CD14-positive monocyte (primary cell): ENCODE measurements at regions not wholly inside any gene's neighbourhood (a gene's known extent, or its start where the extent isn't known, plus 50 kb on each side); places are given as distances from the start of the nearest gene placed in this dataset.

Experiments used
- DNase-seq, 3 donors: peaks; one replicate each; pipeline ENCODE4 v3.0.0-alpha.2; 2011 to 2022
- H2AFZ ChIP-seq: 2 replicates; pipeline ENCODE4 v1.6.0; 2012; ENCODE audit warnings: mild to moderate bottlenecking, low read depth, low read length, inconsistent platforms; ENCODE audit not compliant: insufficient read depth, poor library complexity, severe bottlenecking
- H3K27ac ChIP-seq, 2 donors: 1 replicate in 1 of 2; 2 replicates in 1 of 2; pipeline ENCODE4 v1.5.1; 2012 to 2013; ENCODE audit warnings: low read length in 2 of 2, control low read depth in 1 of 2, inconsistent platforms in 1 of 2, low read depth in 1 of 2, mild to moderate bottlenecking in 1 of 2
- H3K27me3 ChIP-seq, 2 donors: one replicate each; pipeline versions ENCODE4 v1.6.0 to v1.6.1; 2011 to 2013; ENCODE audit warnings: low read length in 2 of 2; ENCODE audit not compliant: control insufficient read depth in 2 of 2, insufficient read depth in 2 of 2
- H3K36me3 ChIP-seq, 2 donors: replicated peaks in 1 of 2; 1 replicate in 1 of 2; 2 replicates in 1 of 2; pipeline versions ENCODE4 v1.5.1 to v1.6.1; 2012 to 2013; ENCODE audit warnings: low read length in 2 of 2, control low read depth in 1 of 2, inconsistent platforms in 1 of 2, mild to moderate bottlenecking in 1 of 2; ENCODE audit not compliant: insufficient read depth in 2 of 2, control insufficient read depth in 1 of 2
- H3K4me1 ChIP-seq, 2 donors: 1 replicate in 1 of 2; 2 replicates in 1 of 2; pipeline versions ENCODE4 v1.5.1 to v1.6.1; 2012 to 2013; ENCODE audit warnings: low read length in 2 of 2, control low read depth in 1 of 2, inconsistent platforms in 1 of 2, mild to moderate bottlenecking in 1 of 2, moderate library complexity in 1 of 2; ENCODE audit not compliant: insufficient read depth in 2 of 2, control insufficient read depth in 1 of 2
- H3K4me2 ChIP-seq: replicated peaks from 2 replicates; pipeline ENCODE3; 2012; ENCODE audit warnings: low read length, moderate library complexity, mild to moderate bottlenecking; ENCODE audit not compliant: poor library complexity, severe bottlenecking; ENCODE audit errors: extremely low read depth
- H3K4me3 ChIP-seq, 3 experiments: fragments of 200-600 bp in 1 of 3; sonication (generic) in 1 of 3; replicated peaks in 1 of 3; 1 replicate in 2 of 3; 2 replicates in 1 of 3; pipeline ENCODE4 v1.5.1; 2011 to 2013; ENCODE audit warnings: low read length in 3 of 3, mild to moderate bottlenecking in 3 of 3, control low read depth in 2 of 3, low read depth in 2 of 3, inconsistent platforms in 1 of 3, moderate library complexity in 1 of 3
- H3K79me2 ChIP-seq: 2 replicates; pipeline ENCODE4 v1.6.0; 2012; ENCODE audit warnings: mild to moderate bottlenecking, control low read depth, inconsistent platforms, low read length, moderate library complexity; ENCODE audit not compliant: insufficient read depth
- H3K9ac ChIP-seq: 2 replicates; pipeline ENCODE4 v1.6.0; 2017; ENCODE audit warnings: low read length, mild to moderate bottlenecking; ENCODE audit not compliant: insufficient read depth, poor library complexity, severe bottlenecking
- H3K9me3 ChIP-seq, 2 donors: replicated peaks in 1 of 2; 1 replicate in 1 of 2; 2 replicates in 1 of 2; pipeline versions ENCODE4 v1.5.1 to v1.6.1; 2012 to 2013; ENCODE audit warnings: low read length in 2 of 2, control low read depth in 1 of 2; ENCODE audit not compliant: control insufficient read depth in 1 of 2, insufficient read depth in 1 of 2
- H4K20me1 ChIP-seq: 2 replicates; pipeline ENCODE4 v1.6.0; 2012; ENCODE audit warnings: mild to moderate bottlenecking, low read length, control low read depth, moderate library complexity; ENCODE audit not compliant: insufficient read depth
- H3K27ac Mint-ChIP-seq, 7 donors: one replicate each; pipeline ENCODE4 v1.8.0; 2020; ENCODE audit warnings: mild to moderate bottlenecking in 7 of 7, mixed read lengths in 7 of 7, moderate library complexity in 6 of 7, inconsistent platforms in 2 of 7
- H3K27me3 Mint-ChIP-seq, 3 donors: one replicate each; pipeline ENCODE4 v1.8.0; 2021 to 2022; ENCODE audit warnings: low read depth in 3 of 3, mild to moderate bottlenecking in 3 of 3, mixed read lengths in 3 of 3, moderate library complexity in 3 of 3, inconsistent platforms in 1 of 3
- H3K36me3 Mint-ChIP-seq, 2 donors: one replicate each; pipeline ENCODE4 v1.8.0; 2020; ENCODE audit warnings: mixed read lengths in 2 of 2, inconsistent platforms in 1 of 2, mild to moderate bottlenecking in 1 of 2
- H3K4me1 Mint-ChIP-seq: one replicate; pipeline ENCODE4 v1.8.0; 2020; ENCODE audit warnings: mild to moderate bottlenecking, mixed read lengths
- H3K4me3 Mint-ChIP-seq, 2 donors: one replicate each; pipeline ENCODE4 v1.8.0; 2020; ENCODE audit warnings: mild to moderate bottlenecking in 2 of 2, mixed read lengths in 2 of 2, moderate library complexity in 1 of 2
- H3K9me3 Mint-ChIP-seq, 7 donors: one replicate each; pipeline ENCODE4 v1.8.0; 2020 to 2022; ENCODE audit warnings: mixed read lengths in 7 of 7, mild to moderate bottlenecking in 6 of 7, moderate library complexity in 6 of 7, inconsistent platforms in 2 of 7
- WGBS: methylation state at CpG from one replicate; pipeline ENCODE4 v1.1.5; 2013; ENCODE audit warnings: missing lambda C conversion rate; ENCODE audit not compliant: insufficient coverage; 5-methylcytosine and 5-hydroxymethylcytosine counted together
- intact Hi-C, 2 donors: fragments of 100-400 bp; cut with micrococcal nuclease; formaldehyde crosslinking; loops; one replicate each; pipeline versions ENCODE4 v1.15.0 to v1.15.1; 2023
- TF ChIP-seq, protein P1 (sequence below): fragments of 200-600 bp; IDR thresholded peaks from one replicate; pipeline ENCODE4 v1.8.0; 2022; ENCODE audit warnings: antibody characterized with exemption, mild to moderate bottlenecking

GRCh38 chr21:26284531-26284930 is 114.0 kb upstream of the APP start:
- Mint-ChIP-seq H3K36me3 (no peaks in the 10 kb centered on the region), H3K4me1 (no peaks in the 10 kb centered on the region), H3K27ac (no peak overlapping the region), H3K4me3 (no peak overlapping the region), H3K9me3 (peaks cover 5 to 14% (median 10%) of the 10 kb centered on the region in 7 donors), H3K27me3 (no peaks in the 10 kb centered on the region)
- Histone ChIP-seq H3K9me3 (peaks cover 3 to 5% of the 10 kb centered on the region in 2 donors), H4K20me1 (no peaks in the 10 kb centered on the region), H3K27ac (no peak overlapping the region), H3K36me3 (no peaks in the 10 kb centered on the region), H3K27me3 (no peaks in the 10 kb centered on the region), H3K4me2 (no peak overlapping the region), H2AFZ (no peak overlapping the region), H3K4me3 (no peak overlapping the region), H3K79me2 (no peaks in the 10 kb centered on the region), H3K4me1 (no peaks in the 10 kb centered on the region), H3K9ac (no peak overlapping the region)
- WGBS: no CpG with 5 or more reads among the region's 1 CpG
- intact Hi-C loops: no loop called here
- TF ChIP-seq, protein P1, sequence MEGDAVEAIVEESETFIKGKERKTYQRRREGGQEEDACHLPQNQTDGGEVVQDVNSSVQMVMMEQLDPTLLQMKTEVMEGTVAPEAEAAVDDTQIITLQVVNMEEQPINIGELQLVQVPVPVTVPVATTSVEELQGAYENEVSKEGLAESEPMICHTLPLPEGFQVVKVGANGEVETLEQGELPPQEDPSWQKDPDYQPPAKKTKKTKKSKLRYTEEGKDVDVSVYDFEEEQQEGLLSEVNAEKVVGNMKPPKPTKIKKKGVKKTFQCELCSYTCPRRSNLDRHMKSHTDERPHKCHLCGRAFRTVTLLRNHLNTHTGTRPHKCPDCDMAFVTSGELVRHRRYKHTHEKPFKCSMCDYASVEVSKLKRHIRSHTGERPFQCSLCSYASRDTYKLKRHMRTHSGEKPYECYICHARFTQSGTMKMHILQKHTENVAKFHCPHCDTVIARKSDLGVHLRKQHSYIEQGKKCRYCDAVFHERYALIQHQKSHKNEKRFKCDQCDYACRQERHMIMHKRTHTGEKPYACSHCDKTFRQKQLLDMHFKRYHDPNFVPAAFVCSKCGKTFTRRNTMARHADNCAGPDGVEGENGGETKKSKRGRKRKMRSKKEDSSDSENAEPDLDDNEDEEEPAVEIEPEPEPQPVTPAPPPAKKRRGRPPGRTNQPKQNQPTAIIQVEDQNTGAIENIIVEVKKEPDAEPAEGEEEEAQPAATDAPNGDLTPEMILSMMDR: no peak
- DNase-seq: no peak

DNA sequence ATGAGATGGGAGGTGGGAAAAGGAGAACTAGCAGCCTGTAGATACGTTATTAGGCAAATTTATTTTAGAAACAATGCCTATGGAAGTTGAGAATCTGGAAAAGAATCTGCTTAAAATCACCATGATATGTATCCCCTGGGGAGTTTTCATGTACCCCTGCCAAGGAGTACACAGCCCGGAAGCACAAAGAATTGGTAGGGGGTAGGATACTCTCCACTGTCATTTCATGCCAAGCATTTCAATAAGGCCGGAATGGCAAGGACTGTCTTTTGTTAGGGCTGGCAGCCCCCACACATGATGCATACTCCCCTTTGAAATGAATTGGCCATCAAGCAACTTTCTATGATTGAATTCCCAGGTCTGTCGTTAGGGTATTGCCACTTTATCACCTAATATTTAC is 111.5 kb upstream of the APP start:
- Mint-ChIP-seq H3K36me3 (no peaks in the 10 kb centered on the region), H3K9me3 (peaks cover 6 to 21% (median 12%) of the 10 kb centered on the region in 7 donors), H3K27ac (no peak overlapping the region), H3K4me1 (no peaks in the 10 kb centered on the region), H3K4me3 (no peak overlapping the region), H3K27me3 (no peaks in the 10 kb centered on the region)
- Histone ChIP-seq H3K36me3 (no peaks in the 10 kb centered on the region), H3K27me3 (no peaks in the 10 kb centered on the region), H2AFZ (no peak overlapping the region), H3K9me3 (peaks cover 5 to 9% of the 10 kb centered on the region in 2 donors), H4K20me1 (no peaks in the 10 kb centered on the region), H3K4me3 (no peak overlapping the region), H3K4me1 (no peaks in the 10 kb centered on the region), H3K79me2 (no peaks in the 10 kb centered on the region), H3K4me2 (no peak overlapping the region), H3K27ac (no peak overlapping the region), H3K9ac (no peak overlapping the region)
- intact Hi-C loops: no loop called here
- WGBS: 60% methylated on average over 1 of the region's 4 CpGs
- TF ChIP-seq, protein P1: no peak
- DNase-seq: no peak
